ENCODE measurements at regions not wholly inside any gene's neighbourhood (a gene's known extent, or its start where the extent isn't known, plus 50 kb on each side); places are given as distances from the start of the nearest gene placed in this dataset.

DNA sequence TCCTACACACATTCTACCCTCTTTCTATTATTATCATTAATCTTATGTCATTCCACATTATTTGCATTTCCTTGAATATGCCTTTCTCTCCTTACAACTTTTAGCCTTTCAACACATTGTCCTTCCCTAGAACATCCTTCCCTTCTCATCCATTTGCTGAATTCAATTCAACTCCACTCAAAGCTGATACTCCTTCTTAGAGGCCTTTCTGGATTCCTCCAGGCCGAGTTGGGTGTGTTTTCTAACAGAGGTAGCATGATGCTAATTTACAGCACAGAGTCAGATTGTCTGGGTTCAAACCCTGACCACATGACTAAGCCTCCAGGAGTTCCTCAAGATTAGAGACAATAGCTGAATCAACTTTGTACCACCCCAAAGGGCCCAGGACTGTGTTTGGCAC lies 63.4 kb upstream of the IL12A start:
- no peaks in the 10 kb centered on the region for H3K4me1 ChIP-seq (ENCODE audit: control insufficient read depth, insufficient read depth, low read length)
- H3K4me3 ChIP-seq (ENCODE audit: low read depth, low read length): no peak overlapping the region
- no peak overlapping the region for H3K9ac ChIP-seq (ENCODE audit: low read depth, low read length)
- no peaks in the 10 kb centered on the region for H3K9me3 ChIP-seq (ENCODE audit: control insufficient read depth, insufficient read depth, low read length)
- no peaks in the 10 kb centered on the region for H3K27me3 ChIP-seq (ENCODE audit: control insufficient read depth, insufficient read depth, low read length)
- H3K36me3 ChIP-seq (ENCODE audit: control insufficient read depth, insufficient read depth, low read length): no peaks in the 10 kb centered on the region

DNA sequence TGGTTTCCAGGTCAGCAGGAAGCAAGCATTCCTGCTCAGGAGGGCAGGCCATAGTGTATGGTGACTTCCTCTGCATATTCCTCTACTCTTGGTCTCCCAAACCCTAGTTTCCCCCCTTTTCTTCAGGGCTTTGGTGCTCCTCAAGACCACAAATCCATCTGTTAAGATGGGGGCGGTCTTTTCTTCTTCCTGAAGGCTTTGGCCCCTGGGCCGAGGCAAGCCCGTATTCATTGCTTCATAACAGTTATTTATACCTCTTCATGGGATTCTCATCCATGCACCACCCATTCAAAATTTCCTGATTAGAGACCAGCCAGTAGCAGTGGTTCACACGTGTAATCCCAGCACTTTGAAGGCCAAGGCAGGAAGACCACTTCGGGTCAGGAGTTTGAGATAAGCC lies 62.1 kb upstream of the IL12A start:
- no peak overlapping the region for H3K9ac ChIP-seq (ENCODE audit: low read depth, low read length)
- H3K9me3 ChIP-seq (ENCODE audit: control insufficient read depth, insufficient read depth, low read length): no peaks in the 10 kb centered on the region
- H3K36me3 ChIP-seq (ENCODE audit: control insufficient read depth, insufficient read depth, low read length): no peaks in the 10 kb centered on the region
- no peaks in the 10 kb centered on the region for H3K27me3 ChIP-seq (ENCODE audit: control insufficient read depth, insufficient read depth, low read length)
- H3K4me3 ChIP-seq (ENCODE audit: low read depth, low read length): no peak overlapping the region
- no peaks in the 10 kb centered on the region for H3K4me1 ChIP-seq (ENCODE audit: control insufficient read depth, insufficient read depth, low read length)

DNA sequence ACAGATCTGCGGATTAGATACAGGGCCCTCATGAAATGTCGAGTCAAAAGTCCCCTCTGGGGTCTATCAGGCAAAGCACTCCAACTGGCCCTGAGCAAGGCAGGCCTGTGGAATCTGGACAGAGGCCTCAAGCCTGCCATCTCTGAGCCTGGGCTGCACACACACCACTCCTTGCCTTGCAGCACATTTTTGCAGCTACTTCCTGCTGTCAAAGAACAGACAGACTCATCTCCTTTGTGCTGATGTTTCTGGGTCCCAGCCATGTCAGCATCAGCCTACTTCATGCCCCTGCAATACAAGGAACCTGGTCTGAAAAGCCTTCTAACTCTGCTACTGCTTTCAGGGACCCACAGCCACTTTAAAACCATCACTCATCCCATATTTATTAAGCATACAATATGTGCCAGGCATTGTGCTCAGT lies 60.6 kb upstream of the IL12A start:
- Histone ChIP-seq H3K27me3 (ENCODE audit: control insufficient read depth, insufficient read depth, low read length) (no peaks in the 10 kb centered on the region), H3K9me3 (ENCODE audit: control insufficient read depth, insufficient read depth, low read length) (peaks cover 3% of the 10 kb centered on the region), H3K4me3 (ENCODE audit: low read depth, low read length) (no peak overlapping the region), H3K4me1 (ENCODE audit: control insufficient read depth, insufficient read depth, low read length) (no peaks in the 10 kb centered on the region), H3K9ac (ENCODE audit: low read depth, low read length) (no peak overlapping the region), H3K36me3 (ENCODE audit: control insufficient read depth, insufficient read depth, low read length) (no peaks in the 10 kb centered on the region)

DNA sequence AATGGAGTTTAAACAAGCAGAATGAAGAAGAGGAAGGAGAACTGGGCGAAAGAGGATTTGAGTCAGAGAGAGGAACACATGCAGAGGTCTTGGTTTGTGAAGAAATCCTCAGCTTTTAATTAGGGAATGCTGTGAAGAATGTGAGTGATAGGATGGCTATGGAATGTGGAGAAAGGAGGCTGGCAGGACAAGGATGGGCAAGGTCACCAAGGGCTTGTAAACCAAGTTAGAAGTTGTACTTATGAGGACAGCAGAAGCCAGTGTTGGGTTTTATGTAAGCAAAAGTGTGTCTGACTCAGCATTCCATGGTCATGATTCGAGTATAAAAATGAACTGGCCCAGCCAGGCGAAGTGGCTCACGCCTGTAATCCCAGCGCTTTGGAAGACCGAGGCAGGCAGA lies 60.0 kb upstream of the IL12A start:
- no peaks in the 10 kb centered on the region for H3K36me3 ChIP-seq (ENCODE audit: control insufficient read depth, insufficient read depth, low read length)
- H3K9ac ChIP-seq (ENCODE audit: low read depth, low read length): no peak overlapping the region
- H3K4me1 ChIP-seq (ENCODE audit: control insufficient read depth, insufficient read depth, low read length): no peaks in the 10 kb centered on the region
- no peaks in the 10 kb centered on the region for H3K27me3 ChIP-seq (ENCODE audit: control insufficient read depth, insufficient read depth, low read length)
- no peak overlapping the region for H3K4me3 ChIP-seq (ENCODE audit: low read depth, low read length)
- H3K9me3 ChIP-seq (ENCODE audit: control insufficient read depth, insufficient read depth, low read length): peaks cover 3% of the 10 kb centered on the region

DNA sequence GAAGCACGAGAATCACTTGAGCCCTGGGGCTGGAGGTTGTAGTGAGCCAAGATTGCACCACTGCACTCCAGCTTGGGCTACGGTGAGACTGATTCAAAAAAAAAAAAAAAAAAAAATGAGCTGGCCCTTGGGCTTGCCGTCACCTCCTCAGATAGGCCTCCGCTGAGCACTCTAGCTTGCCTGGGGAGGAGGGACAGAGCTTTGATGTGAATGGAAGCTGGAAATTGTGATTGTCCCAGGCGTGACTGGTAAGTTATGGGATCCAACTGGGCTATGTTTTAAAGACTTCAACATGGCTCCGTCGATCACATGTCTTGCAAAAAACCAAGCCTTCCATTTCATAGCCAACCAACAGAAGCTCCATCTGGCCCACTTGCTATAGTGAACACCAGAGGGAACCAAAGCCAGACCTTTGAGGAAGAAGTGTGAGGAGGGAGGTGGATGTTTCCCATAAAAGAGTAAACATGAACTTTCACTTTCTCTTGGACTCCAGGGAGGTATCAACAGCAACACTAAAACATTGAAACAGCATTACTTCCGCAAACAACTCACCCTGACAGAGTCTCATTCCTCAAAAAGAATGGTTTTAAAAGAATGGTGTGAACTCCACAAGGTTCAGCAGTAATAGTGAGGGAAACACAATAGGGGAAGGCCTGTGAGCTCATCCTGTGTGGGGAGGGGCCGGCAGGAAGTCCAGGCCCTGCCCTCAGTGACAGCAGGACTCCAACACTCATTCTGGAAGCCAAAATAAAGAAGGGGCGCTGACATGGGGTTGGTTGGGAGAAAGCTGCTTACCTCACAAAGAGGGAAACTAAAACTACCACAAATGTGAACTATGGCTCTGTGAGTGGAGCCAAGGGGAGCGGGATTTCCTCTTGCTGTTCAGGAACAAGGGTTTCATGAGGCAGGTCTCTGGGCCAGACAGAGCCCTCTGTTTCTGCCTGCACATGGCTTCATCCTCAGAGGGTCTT lies 59.2 kb upstream of the IL12A start:
- Histone ChIP-seq H3K27me3 (ENCODE audit: control insufficient read depth, insufficient read depth, low read length) (no peaks in the 10 kb centered on the region), H3K36me3 (ENCODE audit: control insufficient read depth, insufficient read depth, low read length) (no peaks in the 10 kb centered on the region), H3K9me3 (ENCODE audit: control insufficient read depth, insufficient read depth, low read length) (peaks cover 3% of the 10 kb centered on the region), H3K4me3 (ENCODE audit: low read depth, low read length) (no peak overlapping the region), H3K4me1 (ENCODE audit: control insufficient read depth, insufficient read depth, low read length) (no peaks in the 10 kb centered on the region), H3K9ac (ENCODE audit: low read depth, low read length) (no peak overlapping the region)

DNA sequence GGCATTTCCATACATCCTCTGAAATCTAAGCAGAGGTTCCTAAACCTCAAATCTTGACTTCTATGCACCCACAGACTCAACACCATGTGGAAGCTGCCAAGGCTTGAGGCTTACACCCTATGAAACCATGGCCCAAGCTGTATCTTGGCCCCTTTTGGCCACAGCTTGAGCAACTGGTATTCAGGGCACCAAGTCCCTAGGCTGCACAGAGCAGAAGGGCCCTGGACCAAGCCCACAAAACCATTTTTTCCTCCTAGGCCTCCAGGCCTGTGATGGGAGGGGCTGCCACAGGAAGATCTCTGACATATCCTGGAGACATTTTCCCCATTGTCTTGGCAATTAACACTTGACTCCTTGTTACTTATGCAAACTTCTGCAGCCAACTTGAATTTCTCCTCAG lies 54.4 kb upstream of the IL12A start:
- Histone ChIP-seq H3K27me3 (ENCODE audit: control insufficient read depth, insufficient read depth, low read length) (no peaks in the 10 kb centered on the region), H3K36me3 (ENCODE audit: control insufficient read depth, insufficient read depth, low read length) (no peaks in the 10 kb centered on the region), H3K9me3 (ENCODE audit: control insufficient read depth, insufficient read depth, low read length) (peaks cover 3% of the 10 kb centered on the region), H3K4me1 (ENCODE audit: control insufficient read depth, insufficient read depth, low read length) (no peaks in the 10 kb centered on the region), H3K4me3 (ENCODE audit: low read depth, low read length) (no peak overlapping the region), H3K9ac (ENCODE audit: low read depth, low read length) (no peak overlapping the region)

DNA sequence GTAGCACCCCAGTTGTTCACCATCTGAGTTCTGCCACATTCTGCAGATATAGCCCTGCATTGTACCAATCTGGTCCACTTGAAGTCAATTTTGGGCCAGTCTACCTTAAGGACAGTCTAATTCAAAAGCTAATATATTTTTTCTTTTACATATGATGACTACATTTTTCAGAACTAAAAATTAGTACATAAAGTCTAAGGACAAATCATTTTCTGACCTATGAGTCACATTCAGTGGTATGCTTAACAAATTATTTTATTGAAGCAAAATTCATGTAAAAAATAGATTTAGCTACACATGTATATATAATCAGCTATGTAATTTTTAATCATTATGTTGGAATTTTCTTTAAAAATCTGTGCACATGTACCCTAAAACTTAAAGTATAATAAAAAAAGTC lies 52.1 kb upstream of the IL12A start:
- H3K9me3 ChIP-seq (ENCODE audit: control insufficient read depth, insufficient read depth, low read length): peaks cover 3% of the 10 kb centered on the region
- H3K4me1 ChIP-seq (ENCODE audit: control insufficient read depth, insufficient read depth, low read length): no peaks in the 10 kb centered on the region

DNA sequence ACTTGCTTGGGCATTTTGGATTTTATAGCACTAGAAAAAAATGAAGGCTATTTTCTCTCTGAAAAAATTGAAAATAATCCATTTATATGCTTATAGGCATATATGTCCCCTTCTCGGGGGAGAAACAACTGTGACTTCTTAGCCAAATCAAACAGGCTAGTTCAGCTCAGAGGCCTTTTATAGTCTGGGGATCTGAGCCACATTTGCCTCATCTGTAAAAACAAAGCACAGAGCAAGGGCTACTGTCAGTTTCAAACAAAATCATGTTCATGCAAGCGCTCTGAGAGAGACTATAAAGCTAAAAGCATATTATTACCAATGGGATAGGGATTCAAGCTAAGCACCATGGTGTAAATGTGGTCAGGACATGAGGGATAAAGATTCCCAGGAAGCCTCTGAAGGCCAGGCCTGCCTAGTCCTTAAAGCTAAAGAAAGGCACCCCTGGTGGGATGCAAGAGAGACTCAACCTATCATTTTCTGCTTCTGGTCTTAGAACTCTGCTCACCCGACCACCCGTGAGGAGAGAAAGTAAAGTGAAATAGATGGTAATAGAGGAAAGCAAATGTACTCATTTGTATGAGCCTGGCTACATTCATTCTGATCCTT lies 51.0 kb upstream of the IL12A start:
- Histone ChIP-seq H3K9ac (ENCODE audit: low read depth, low read length) (no peak overlapping the region), H3K36me3 (ENCODE audit: control insufficient read depth, insufficient read depth, low read length) (no peaks in the 10 kb centered on the region)

More for the DNA sequence above, 52.1 kb upstream of the IL12A start:
- Histone ChIP-seq H3K4me3 (ENCODE audit: low read depth, low read length) (no peak overlapping the region), H3K36me3 (ENCODE audit: control insufficient read depth, insufficient read depth, low read length) (no peaks in the 10 kb centered on the region), H3K9ac (ENCODE audit: low read depth, low read length) (no peak overlapping the region), H3K27me3 (ENCODE audit: control insufficient read depth, insufficient read depth, low read length) (no peaks in the 10 kb centered on the region)

DNA sequence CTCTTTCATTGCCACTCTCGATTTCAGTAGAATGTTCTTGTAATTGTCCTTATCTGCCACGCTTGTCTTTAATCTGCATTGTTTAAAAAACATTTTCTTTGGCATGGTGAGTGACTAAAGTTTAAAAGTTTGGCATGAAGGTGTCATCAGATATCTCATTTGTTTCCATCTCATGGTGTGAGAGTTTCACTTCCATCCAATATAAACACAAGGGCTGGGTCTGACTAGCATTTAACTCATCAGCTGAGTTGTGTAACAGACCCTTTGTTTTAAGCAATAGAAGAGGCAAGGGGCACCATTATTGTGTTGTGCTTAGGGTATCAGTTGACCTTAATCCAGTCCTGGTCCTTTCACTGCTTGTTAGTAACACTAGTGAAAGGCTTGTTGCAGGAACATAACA lies 49.9 kb upstream of the IL12A start:
- Histone ChIP-seq H3K4me3 (ENCODE audit: low read depth, low read length) (no peak overlapping the region), H3K4me1 (ENCODE audit: control insufficient read depth, insufficient read depth, low read length) (no peaks in the 10 kb centered on the region), H3K27me3 (ENCODE audit: control insufficient read depth, insufficient read depth, low read length) (no peaks in the 10 kb centered on the region), H3K9me3 (ENCODE audit: control insufficient read depth, insufficient read depth, low read length) (no peaks in the 10 kb centered on the region), H3K9ac (ENCODE audit: low read depth, low read length) (no peak overlapping the region), H3K36me3 (ENCODE audit: control insufficient read depth, insufficient read depth, low read length) (no peaks in the 10 kb centered on the region)

More for the DNA sequence above, 51.0 kb upstream of the IL12A start:
- H3K9me3 ChIP-seq (ENCODE audit: control insufficient read depth, insufficient read depth, low read length): peaks cover 3% of the 10 kb centered on the region
- H3K27me3 ChIP-seq (ENCODE audit: control insufficient read depth, insufficient read depth, low read length): no peaks in the 10 kb centered on the region
- no peaks in the 10 kb centered on the region for H3K4me1 ChIP-seq (ENCODE audit: control insufficient read depth, insufficient read depth, low read length)
- H3K4me3 ChIP-seq (ENCODE audit: low read depth, low read length): no peak overlapping the region
